H9 (cell line): ENCODE measurements at regions not wholly inside any gene's neighbourhood (a gene's known extent, or its start where the extent isn't known, plus 50 kb on each side); places are given as distances from the start of the nearest gene placed in this dataset.

ENCODE experiments used
- DNase-seq: peaks from one replicate; pipeline ENCODE4 v3.0.0-alpha.2; 2017
- H2AFZ ChIP-seq: one replicate; pipeline ENCODE4 v1.6.1; 2013; ENCODE audit warnings: mild to moderate bottlenecking, low read length, control low read depth, moderate library complexity
- H2AK5ac ChIP-seq: 2 replicates; pipeline ENCODE4 v1.6.1; 2013; ENCODE audit warnings: low read length, control low read depth, mixed read lengths; ENCODE audit not compliant: insufficient read length
- H2BK120ac ChIP-seq: one replicate; pipeline ENCODE4 v1.6.1; 2013; ENCODE audit warnings: low read depth, mild to moderate bottlenecking, low read length, control low read depth, inconsistent platforms; ENCODE audit not compliant: poor library complexity, severe bottlenecking
- H2BK12ac ChIP-seq: 2 replicates; pipeline ENCODE4 v1.6.1; 2013; ENCODE audit warnings: low read length, control low read depth, mixed read lengths, low read depth; ENCODE audit not compliant: insufficient read length
- H2BK15ac ChIP-seq: 2 replicates; pipeline ENCODE4 v1.6.1; 2013; ENCODE audit warnings: low read depth, low read length, control low read depth
- H2BK20ac ChIP-seq: one replicate; pipeline ENCODE4 v1.6.1; 2013; ENCODE audit warnings: low read depth, mild to moderate bottlenecking, low read length, control low read depth, inconsistent platforms; ENCODE audit not compliant: poor library complexity, severe bottlenecking
- H2BK5ac ChIP-seq: 2 replicates; pipeline ENCODE4 v1.6.1; 2013; ENCODE audit warnings: low read length, control low read depth, mixed read lengths; ENCODE audit not compliant: insufficient read length
- H3K14ac ChIP-seq: 2 replicates; pipeline ENCODE4 v1.6.1; 2013; ENCODE audit warnings: low read length, control low read depth; ENCODE audit not compliant: insufficient read depth
- H3K18ac ChIP-seq: 2 replicates; pipeline ENCODE4 v1.6.1; 2013; ENCODE audit warnings: low read depth, mild to moderate bottlenecking, mixed read lengths, low read length, control low read depth; ENCODE audit not compliant: insufficient read length
- H3K23ac ChIP-seq: 2 replicates; pipeline ENCODE4 v1.6.1; 2013; ENCODE audit warnings: low read length, control low read depth, mixed read lengths, low read depth; ENCODE audit not compliant: insufficient read length
- H3K23me2 ChIP-seq: 2 replicates; pipeline ENCODE4 v1.6.1; 2013; ENCODE audit warnings: low read depth, mild to moderate bottlenecking, mixed read lengths, low read length, control low read depth; ENCODE audit not compliant: insufficient read length, poor library complexity, severe bottlenecking
- H3K27ac ChIP-seq: 2 replicates; pipeline ENCODE4 v1.5.1; 2013; ENCODE audit warnings: low read length, control low read depth, mixed read lengths, low read depth; ENCODE audit not compliant: insufficient read length
- H3K27me3 ChIP-seq: 2 replicates; pipeline ENCODE4 v1.6.1; 2013; ENCODE audit warnings: low read length, control low read depth, inconsistent platforms; ENCODE audit not compliant: insufficient read depth
- H3K4ac ChIP-seq: 2 replicates; pipeline ENCODE4 v1.6.1; 2013; ENCODE audit warnings: low read depth, mild to moderate bottlenecking, control low read depth, inconsistent platforms, low read length, moderate library complexity
- H3K4me1 ChIP-seq: 2 replicates; pipeline ENCODE4 v1.6.1; 2013; ENCODE audit warnings: low read length, control low read depth, inconsistent platforms; ENCODE audit not compliant: insufficient read depth
- H3K4me2 ChIP-seq: 2 replicates; pipeline ENCODE4 v1.6.1; 2013; ENCODE audit warnings: low read length, control low read depth, mixed read lengths; ENCODE audit not compliant: insufficient read length, insufficient read depth
- H3K56ac ChIP-seq: 2 replicates; pipeline ENCODE4 v1.6.1; 2013; ENCODE audit warnings: low read depth, mild to moderate bottlenecking, mixed read lengths, low read length, control low read depth; ENCODE audit not compliant: insufficient read length
- H3K79me1 ChIP-seq: 2 replicates; pipeline ENCODE4 v1.6.1; 2013; ENCODE audit warnings: low read depth, mild to moderate bottlenecking, moderate library complexity, low read length, control low read depth, inconsistent platforms; ENCODE audit not compliant: insufficient read depth, poor library complexity, severe bottlenecking
- H3K79me2 ChIP-seq: 2 replicates; pipeline ENCODE4 v1.6.1; 2013; ENCODE audit warnings: low read length, control low read depth, inconsistent platforms; ENCODE audit not compliant: insufficient read depth
- H3K9ac ChIP-seq: 2 replicates; pipeline ENCODE4 v1.6.1; 2013; ENCODE audit warnings: low read length, control low read depth, mixed read lengths; ENCODE audit not compliant: insufficient read length; ENCODE audit errors: extremely low read depth
- H3K9me3 ChIP-seq: one replicate; pipeline ENCODE4 v1.6.1; 2013; ENCODE audit warnings: low read depth, low read length, inconsistent platforms; ENCODE audit not compliant: control insufficient read depth
- H3T11ph ChIP-seq: one replicate; pipeline ENCODE4 v1.6.1; 2013; ENCODE audit warnings: mild to moderate bottlenecking, low read length, control low read depth, inconsistent platforms
- H4K20me1 ChIP-seq: one replicate; pipeline ENCODE4 v1.6.1; 2013; ENCODE audit not compliant: control insufficient read depth, insufficient read length, insufficient read depth
- H4K5ac ChIP-seq: 2 replicates; pipeline ENCODE4 v1.6.1; 2013; ENCODE audit warnings: low read depth, mild to moderate bottlenecking, mixed read lengths, low read length, control low read depth; ENCODE audit not compliant: insufficient read length
- H4K8ac ChIP-seq: replicated peaks from 2 replicates; pipeline ENCODE4 v1.6.1; 2013; ENCODE audit warnings: low read length, control low read depth, mixed read lengths, low read depth; ENCODE audit not compliant: insufficient read length
- H4K91ac ChIP-seq: 2 replicates; pipeline ENCODE4 v1.6.1; 2013; ENCODE audit warnings: low read depth, mild to moderate bottlenecking, moderate library complexity, mixed read lengths, low read length, control low read depth; ENCODE audit not compliant: insufficient read length
- H3K27ac Mint-ChIP-seq, 3 experiments: 2 replicates in 2 of 3; 3 replicates in 1 of 3; pipeline ENCODE4 v1.8.0; 2020 to 2021; ENCODE audit warnings: mixed read lengths in 3 of 3, mild to moderate bottlenecking in 1 of 3, moderate library complexity in 1 of 3
- H3K27me3 Mint-ChIP-seq: 2 replicates; pipeline ENCODE4 v1.8.0; 2021; ENCODE audit warnings: low read depth, mild to moderate bottlenecking, moderate library complexity, mixed read lengths
- H3K36me3 Mint-ChIP-seq, 3 experiments: 2 replicates in 2 of 3; 3 replicates in 1 of 3; pipeline ENCODE4 v1.8.0; 2020 to 2021; ENCODE audit warnings: low read depth in 3 of 3, mixed read lengths in 3 of 3; ENCODE audit not compliant: insufficient read depth in 1 of 3
- H3K4me1 Mint-ChIP-seq, 2 experiments: 2 replicates each; pipeline ENCODE4 v1.8.0; 2020; ENCODE audit warnings: mixed read lengths in 2 of 2
- H3K4me3 Mint-ChIP-seq, 2 experiments: 2 replicates in 1 of 2; 3 replicates in 1 of 2; pipeline ENCODE4 v1.8.0; 2020 to 2021; ENCODE audit warnings: mild to moderate bottlenecking in 2 of 2, mixed read lengths in 2 of 2, moderate library complexity in 1 of 2
- H3K9me3 Mint-ChIP-seq, 2 experiments: 2 replicates in 1 of 2; 3 replicates in 1 of 2; pipeline ENCODE4 v1.8.0; 2020; ENCODE audit warnings: mild to moderate bottlenecking in 2 of 2, mixed read lengths in 2 of 2, moderate library complexity in 1 of 2
- WGBS: extraction: QIAGEN DNeasy Blood & Tissue Kit; methylation state at CpG from one replicate; pipeline ENCODE4 v1.1.7; 2013; ENCODE audit warnings: missing lambda C conversion rate, low lambda C conversion rate, mixed read lengths; ENCODE audit not compliant: insufficient read length; ENCODE audit errors: extremely low coverage; 5-methylcytosine and 5-hydroxymethylcytosine counted together
- TF ChIP-seq, protein P1 (sequence below): fragments of 200-600 bp; sonication (generic); conservative IDR thresholded peaks from 3 replicates; pipeline ENCODE4 v1.8.0; 2021; ENCODE audit warnings: antibody characterized with exemption, mild to moderate bottlenecking

DNA sequence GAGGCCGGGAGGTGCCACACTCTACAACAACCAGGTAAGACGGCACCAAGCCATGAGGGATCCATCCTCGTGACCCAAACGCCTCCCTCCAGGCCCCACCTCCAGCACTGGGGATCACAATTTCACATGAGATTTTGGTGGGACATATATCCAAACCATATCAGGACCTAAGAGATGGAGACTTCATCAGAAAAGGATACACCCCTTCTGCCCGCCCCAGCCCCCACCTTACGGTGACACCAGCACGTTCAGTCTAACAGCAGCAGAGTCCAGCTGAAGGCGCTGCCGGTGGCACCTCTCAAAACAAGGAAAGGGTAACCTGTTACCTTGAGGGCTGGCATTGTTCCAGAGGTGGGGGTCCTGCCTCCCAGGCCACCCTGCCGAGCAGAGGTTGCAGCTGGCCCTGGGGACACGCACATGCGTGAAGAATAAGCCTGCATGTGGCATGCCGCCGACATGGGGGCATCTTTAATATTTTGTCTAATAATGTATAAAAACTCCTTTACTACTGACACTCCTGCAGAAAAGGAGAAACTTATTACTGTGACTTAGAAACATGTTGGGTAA, 154.4 kb downstream of the GALR1 start:
- TF ChIP-seq, protein P1, sequence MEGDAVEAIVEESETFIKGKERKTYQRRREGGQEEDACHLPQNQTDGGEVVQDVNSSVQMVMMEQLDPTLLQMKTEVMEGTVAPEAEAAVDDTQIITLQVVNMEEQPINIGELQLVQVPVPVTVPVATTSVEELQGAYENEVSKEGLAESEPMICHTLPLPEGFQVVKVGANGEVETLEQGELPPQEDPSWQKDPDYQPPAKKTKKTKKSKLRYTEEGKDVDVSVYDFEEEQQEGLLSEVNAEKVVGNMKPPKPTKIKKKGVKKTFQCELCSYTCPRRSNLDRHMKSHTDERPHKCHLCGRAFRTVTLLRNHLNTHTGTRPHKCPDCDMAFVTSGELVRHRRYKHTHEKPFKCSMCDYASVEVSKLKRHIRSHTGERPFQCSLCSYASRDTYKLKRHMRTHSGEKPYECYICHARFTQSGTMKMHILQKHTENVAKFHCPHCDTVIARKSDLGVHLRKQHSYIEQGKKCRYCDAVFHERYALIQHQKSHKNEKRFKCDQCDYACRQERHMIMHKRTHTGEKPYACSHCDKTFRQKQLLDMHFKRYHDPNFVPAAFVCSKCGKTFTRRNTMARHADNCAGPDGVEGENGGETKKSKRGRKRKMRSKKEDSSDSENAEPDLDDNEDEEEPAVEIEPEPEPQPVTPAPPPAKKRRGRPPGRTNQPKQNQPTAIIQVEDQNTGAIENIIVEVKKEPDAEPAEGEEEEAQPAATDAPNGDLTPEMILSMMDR = no peak
- H3K4ac ChIP-seq = no peak overlapping the region
- no peaks in the 10 kb centered on the region for H4K20me1 ChIP-seq

More for the DNA sequence above, 154.4 kb downstream of the GALR1 start:
- Histone ChIP-seq H3K79me2 (no peaks in the 10 kb centered on the region), H2BK5ac (no peak overlapping the region), H2BK15ac (no peak overlapping the region), H3K23ac (no peak overlapping the region), H4K91ac (no peak overlapping the region), H3K9ac (no peak overlapping the region), H3K27ac (no peak overlapping the region), H3K14ac (no peak overlapping the region), H3K23me2 (no peaks in the 10 kb centered on the region), H2AK5ac (no peak overlapping the region), H3T11ph (no peak overlapping the region), H3K79me1 (no peaks in the 10 kb centered on the region), H3K9me3 (no peaks in the 10 kb centered on the region), H3K27me3 (no peaks in the 10 kb centered on the region), H3K4me1 (no peaks in the 10 kb centered on the region), H2BK12ac (no peak overlapping the region), H3K18ac (no peak overlapping the region), H4K5ac (no peak overlapping the region), H2BK20ac (no peak overlapping the region), H2BK120ac (no peak overlapping the region), H4K8ac (no peak overlapping the region), H3K4me2 (no peak overlapping the region), H3K56ac (no peak overlapping the region), H2AFZ (no peak overlapping the region)
- no peak overlapping the region for H3K4me3 Mint-ChIP-seq
- no CpG with 5 or more reads among the region's 14 CpGs for WGBS
- H3K9me3 Mint-ChIP-seq = no peaks in the 10 kb centered on the region
- no peaks in the 10 kb centered on the region for H3K36me3 Mint-ChIP-seq
- no peaks in the 10 kb centered on the region for H3K27me3 Mint-ChIP-seq
- DNase-seq = no peak
- peak overlapping the region in 1 of 3 experiments; percentile 6; a peak in 1 of 7 replicates for H3K27ac Mint-ChIP-seq
- no peaks in the 10 kb centered on the region for H3K4me1 Mint-ChIP-seq
